Activated naive CD4-positive, alpha-beta T cell treated with anti-CD3 and anti-CD28 coated beads for 36 hours (primary cell): ENCODE measurements at regions not wholly inside any gene's neighbourhood (a gene's known extent, or its start where the extent isn't known, plus 50 kb on each side); places are given as distances from the start of the nearest gene placed in this dataset.
A peak's percentile ranks its signal among the peaks of the same experiment; 100 is the strongest.

Experiments used
- CTCF ChIA-PET: fragments of 350-600 bp; sonication (Branson Sonifier 250); formaldehyde crosslinking; loops from one replicate; lab custom pipeline; 2021; ENCODE audit warnings: antibody characterized with exemption; lab: Charles Lee
- DNase-seq: peaks from one replicate; pipeline ENCODE4 v3.0.0-alpha.2; 2020
- H3K27ac Mint-ChIP-seq: one replicate; pipeline ENCODE4 v1.8.0; 2021; ENCODE audit warnings: mild to moderate bottlenecking, mixed read lengths
- H3K27me3 Mint-ChIP-seq: one replicate; pipeline ENCODE4 v1.8.0; 2021; ENCODE audit warnings: low read depth, mixed read lengths
- H3K36me3 Mint-ChIP-seq: one replicate; pipeline ENCODE4 v1.8.0; 2021; ENCODE audit warnings: low read depth, mixed read lengths
- H3K4me1 Mint-ChIP-seq: one replicate; pipeline ENCODE4 v1.8.0; 2021; ENCODE audit warnings: low read depth, mixed read lengths
- H3K4me3 Mint-ChIP-seq: one replicate; pipeline ENCODE4 v1.8.0; 2021; ENCODE audit warnings: mild to moderate bottlenecking, moderate library complexity, mixed read lengths
- H3K9me3 Mint-ChIP-seq: one replicate; pipeline ENCODE4 v1.8.0; 2021; ENCODE audit warnings: mixed read lengths
- intact Hi-C: fragments of 100-400 bp; cut with micrococcal nuclease; formaldehyde crosslinking; loops from one replicate; pipeline ENCODE4 v1.15.1; 2023

GRCh38 chr10:128210215-128211063 lies 84.2 kb upstream of the MKI67 start:
- Mint-ChIP-seq H3K4me3 (peak overlapping the region; percentile 64), H3K9me3 (no peaks in the 10 kb centered on the region), H3K27ac (no peak overlapping the region), H3K4me1 (peaks cover 4% of the 10 kb centered on the region), H3K27me3 (no peaks in the 10 kb centered on the region), H3K36me3 (no peaks in the 10 kb centered on the region)
- CTCF ChIA-PET = interaction anchor here (0.6 to 3.2 kb wide), 15 partner anchors 9 to 388 kb away, joined by 3 to 12 read pairs (median 4); no protein-coding TSS in a partner anchor
- intact Hi-C loops = loop anchor here (5.0 kb wide), 2 partner anchors 148 to 1762 kb away; no protein-coding TSS in a partner anchor
- DNase-seq = peak; percentile 68

GRCh38 chr10:128211064-128211504 lies 84.9 kb upstream of the MKI67 start:
- intact Hi-C loops = loop anchor here (5.0 kb wide), 2 partner anchors 149 to 1761 kb away; no protein-coding TSS in a partner anchor

GRCh38 chr10:128211953-128212727 lies 85.9 kb upstream of the MKI67 start:
- Mint-ChIP-seq H3K36me3 (no peaks in the 10 kb centered on the region), H3K9me3 (no peaks in the 10 kb centered on the region), H3K4me3 (peak overlapping the region; percentile 64), H3K27ac (no peak overlapping the region), H3K4me1 (peaks cover 4% of the 10 kb centered on the region), H3K27me3 (no peaks in the 10 kb centered on the region)
- intact Hi-C loops = loop anchor here (1.0 to 5.0 kb wide), 4 partner anchors 31 to 1760 kb away; no protein-coding TSS in a partner anchor
- DNase-seq = peak; percentile 80
- CTCF ChIA-PET = interaction anchor here (0.6 to 3.2 kb wide), 22 partner anchors 10 to 150 kb away, joined by 3 to 23 read pairs (median 4); no protein-coding TSS in a partner anchor

More at GRCh38 chr10:128211064-128211504, 84.9 kb upstream of the MKI67 start:
- Mint-ChIP-seq H3K9me3 (no peaks in the 10 kb centered on the region), H3K27me3 (no peaks in the 10 kb centered on the region), H3K4me3 (peak overlapping the region; percentile 23), H3K4me1 (peaks cover 4% of the 10 kb centered on the region), H3K27ac (no peak overlapping the region), H3K36me3 (no peaks in the 10 kb centered on the region)
- DNase-seq = no peak
- CTCF ChIA-PET = interaction anchor here (0.6 to 3.2 kb wide), 15 partner anchors 10 to 388 kb away, joined by 3 to 23 read pairs (median 4); no protein-coding TSS in a partner anchor

GRCh38 chr10:128213156-128213555 lies 86.9 kb upstream of the MKI67 start:
- H3K36me3 Mint-ChIP-seq = no peaks in the 10 kb centered on the region
- no peak overlapping the region for H3K27ac Mint-ChIP-seq
- H3K4me3 Mint-ChIP-seq = no peak overlapping the region
- H3K27me3 Mint-ChIP-seq = no peaks in the 10 kb centered on the region
- peaks cover 4% of the 10 kb centered on the region for H3K4me1 Mint-ChIP-seq
- intact Hi-C loops = loop anchor here (5.0 kb wide), 2 partner anchors 151 to 1759 kb away; no protein-coding TSS in a partner anchor
- no peaks in the 10 kb centered on the region for H3K9me3 Mint-ChIP-seq
- CTCF ChIA-PET = interaction anchor here (1.2 to 2.5 kb wide), 2 partner anchors 16 to 25 kb away, joined by 4 to 23 read pairs; no protein-coding TSS in a partner anchor
- no peak for DNase-seq

GRCh38 chr10:128215733-128216132 lies 89.5 kb upstream of the MKI67 start:
- CTCF ChIA-PET = no interaction called here
- no peak overlapping the region for H3K4me3 Mint-ChIP-seq
- H3K27ac Mint-ChIP-seq = no peak overlapping the region
- H3K4me1 Mint-ChIP-seq = peaks cover 4% of the 10 kb centered on the region
- no peak for DNase-seq
- H3K27me3 Mint-ChIP-seq = no peaks in the 10 kb centered on the region
- H3K36me3 Mint-ChIP-seq = no peaks in the 10 kb centered on the region
- intact Hi-C loops = no loop called here
- H3K9me3 Mint-ChIP-seq = no peaks in the 10 kb centered on the region

- CTCF ChIA-PET = interaction anchor here (1.2 kb wide), 1 partner anchor 70 kb away, joined by 3 read pairs; no protein-coding TSS in a partner anchor
- intact Hi-C loops = no loop called here
- H3K4me3 Mint-ChIP-seq = no peak overlapping the region
- H3K9me3 Mint-ChIP-seq = no peaks in the 10 kb centered on the region
- peaks cover 8% of the 10 kb centered on the region for H3K4me1 Mint-ChIP-seq
- no peak for DNase-seq
- H3K27ac Mint-ChIP-seq = no peak overlapping the region
- H3K36me3 Mint-ChIP-seq = no peaks in the 10 kb centered on the region
- H3K27me3 Mint-ChIP-seq = no peaks in the 10 kb centered on the region
Observed at GRCh38 chr10:128217136-128217535, 90.9 kb upstream of the MKI67 start.

- Mint-ChIP-seq H3K4me1 (peaks cover 8% of the 10 kb centered on the region), H3K27ac (no peak overlapping the region), H3K4me3 (no peak overlapping the region), H3K9me3 (no peaks in the 10 kb centered on the region), H3K27me3 (peaks cover 1% of the 10 kb centered on the region), H3K36me3 (no peaks in the 10 kb centered on the region)
- intact Hi-C loops = no loop called here
- no peak for DNase-seq
- CTCF ChIA-PET = no interaction called here
Observed at GRCh38 chr10:128218161-128218560, 91.9 kb upstream of the MKI67 start.

GRCh38 chr10:128219295-128219694 lies 93.1 kb upstream of the MKI67 start:
- Mint-ChIP-seq H3K27ac (no peak overlapping the region), H3K4me1 (peaks cover 8% of the 10 kb centered on the region), H3K4me3 (no peak overlapping the region), H3K9me3 (no peaks in the 10 kb centered on the region), H3K36me3 (no peaks in the 10 kb centered on the region), H3K27me3 (peaks cover 2% of the 10 kb centered on the region)
- DNase-seq = no peak
- intact Hi-C loops = no loop called here
- CTCF ChIA-PET = interaction anchor here (0.6 kb wide), 1 partner anchor 58 kb away, joined by 3 read pairs; no protein-coding TSS in a partner anchor

- H3K27ac Mint-ChIP-seq = no peak overlapping the region
- CTCF ChIA-PET = no interaction called here
- no peak overlapping the region for H3K4me3 Mint-ChIP-seq
- no peaks in the 10 kb centered on the region for H3K36me3 Mint-ChIP-seq
- intact Hi-C loops = no loop called here
- H3K9me3 Mint-ChIP-seq = no peaks in the 10 kb centered on the region
- H3K27me3 Mint-ChIP-seq = peaks cover 2% of the 10 kb centered on the region
- DNase-seq = no peak
- H3K4me1 Mint-ChIP-seq = peaks cover 8% of the 10 kb centered on the region
Observed at GRCh38 chr10:128220021-128220420, 93.8 kb upstream of the MKI67 start.

- CTCF ChIA-PET = interaction anchor here (2.0 kb wide), 1 partner anchor 10 kb away, joined by 4 read pairs; no protein-coding TSS in a partner anchor
- Mint-ChIP-seq H3K4me1 (peaks cover 8% of the 10 kb centered on the region), H3K9me3 (no peaks in the 10 kb centered on the region), H3K27me3 (peaks cover 6% of the 10 kb centered on the region), H3K36me3 (no peaks in the 10 kb centered on the region), H3K27ac (no peak overlapping the region), H3K4me3 (no peak overlapping the region)
- intact Hi-C loops = no loop called here
- DNase-seq = no peak
Observed at GRCh38 chr10:128221117-128221516, 94.9 kb upstream of the MKI67 start.

GRCh38 chr10:128221807-128222206 lies 95.6 kb upstream of the MKI67 start:
- DNase-seq = no peak
- peaks cover 8% of the 10 kb centered on the region for H3K4me1 Mint-ChIP-seq
- no peaks in the 10 kb centered on the region for H3K36me3 Mint-ChIP-seq
- CTCF ChIA-PET = interaction anchor here (0.6 to 2.0 kb wide), 2 partner anchors 10 to 77 kb away, joined by 3 to 4 read pairs; no protein-coding TSS in a partner anchor
- H3K9me3 Mint-ChIP-seq = no peaks in the 10 kb centered on the region
- H3K27ac Mint-ChIP-seq = no peak overlapping the region
- H3K4me3 Mint-ChIP-seq = no peak overlapping the region
- H3K27me3 Mint-ChIP-seq = peaks cover 9% of the 10 kb centered on the region
- intact Hi-C loops = no loop called here
